Heart right ventricle (tissue), 16 donors: ENCODE measurements at regions not wholly inside any gene's neighbourhood (a gene's known extent, or its start where the extent isn't known, plus 50 kb on each side); places are given as distances from the start of the nearest gene placed in this dataset.

Experiments
- ATAC-seq, 8 donors: fragments of 200-7000 bp; cut with Tn5 transposase; one replicate each; pipeline ENCODE4 v1.9.1; 2020; ENCODE audit warnings: mild to moderate bottlenecking in 8 of 8, moderate library complexity in 8 of 8, moderate number of reproducible peaks in 1 of 8
- DNase-seq, 2 donors: peaks; one replicate each; pipeline ENCODE4 v3.0.0-alpha.2; 2020
- H3K27ac ChIP-seq, 10 donors: fragments of 200-600 bp; sonication (generic) in 2 of 10; one replicate each; pipeline versions ENCODE4 v1.5.0 to v1.8.0; 2020 to 2022; ENCODE audit warnings: mild to moderate bottlenecking in 3 of 10
- H3K27me3 ChIP-seq, 7 donors: fragments of 200-600 bp; one replicate each; pipeline ENCODE4 v1.8.0; 2021 to 2022; ENCODE audit warnings: mild to moderate bottlenecking in 2 of 7
- H3K36me3 ChIP-seq, 9 donors: fragments of 200-600 bp; sonication (generic) in 1 of 9; one replicate each; pipeline versions ENCODE4 v1.5.0 to v1.8.0; 2020 to 2022; ENCODE audit warnings: mild to moderate bottlenecking in 2 of 9
- H3K4me1 ChIP-seq, 9 donors: fragments of 200-600 bp; sonication (generic) in 1 of 9; one replicate each; pipeline versions ENCODE4 v1.5.0 to v1.8.0; 2020 to 2022; ENCODE audit warnings: mild to moderate bottlenecking in 4 of 9
- H3K4me3 ChIP-seq, 10 donors: fragments of 200-600 bp; sonication (generic) in 2 of 10; one replicate each; pipeline versions ENCODE4 v1.5.0 to v1.8.0; 2020 to 2022; ENCODE audit warnings: mild to moderate bottlenecking in 7 of 10, moderate library complexity in 2 of 10
- H3K9me3 ChIP-seq, 11 donors: fragments of 200-600 bp in 10 of 11; sonication (generic) in 2 of 11; one replicate each; pipeline versions ENCODE4 v1.5.0 to v1.8.0; 2013 to 2022; ENCODE audit warnings: mild to moderate bottlenecking in 2 of 11, control low read depth in 1 of 11, moderate library complexity in 1 of 11
- WGBS, 2 donors: extraction: QIAGEN DNeasy Blood & Tissue Kit; methylation state at CpG; one replicate each; pipeline ENCODE4 v1.1.7; 2013; ENCODE audit warnings: inconsistent platforms in 1 of 2; 5-methylcytosine and 5-hydroxymethylcytosine counted together
- intact Hi-C, 10 donors: fragments of 100-400 bp; cut with DNase I; formaldehyde crosslinking; loops; one replicate each; pipeline versions ENCODE4 v1.11.1 to v1.14.2; 2022
- TF ChIP-seq, protein P1 (sequence below), 9 donors: fragments of 200-600 bp; sonication (generic) in 2 of 9; IDR thresholded peaks; one replicate each; pipeline versions ENCODE4 v1.5.0 to v1.8.0; 2021 to 2022; ENCODE audit warnings: antibody characterized with exemption in 9 of 9, mild to moderate bottlenecking in 5 of 9, moderate library complexity in 1 of 9
- donor health status: Arrhythmogenic right ventricular cardiomyopathy.
- donor health status: ischemic (EF 13 %, LVEDD 7.1; RV severe dilation, severe dysfunction).
- donor health status: healthy with polysubstance abuse.
- donor health status: DM: no; HTN: yes; CAD: no.
- donor health status: DM: no; HTN: no; CAD: no.
- donor health status: ischemic (EF 25% LVEDD 6.9; RV normal size, moderate dysfunction).
- donor health status: ischemic (EF 25% LVEDD 5.7; RV mildly dilated, moderate dysfunction).
- donor health status: healthy.
- donor health status: DM: yes; HTN: yes; CAD: no.
- donor health status: Ischemic cardiomyopathy.
- donor health status: ischemic (EF 35%, LVEDD 5.7; RV mildly dilated, moderate dysfunction).
- donor health status: nonischemic (EF 11% LVEDD 7.7; RV severe dilation, severe dysfunction).
- donor health status: DM: yes; HTN: yes; CAD: no.
- donor health status: PGD.
- donor health status: ischemic (EF 29% LVEDD 5.4; RV normal size, mild dysfunction).
- donor health status: nonischemic (EF 23%, LVEDD 6.1; RV moderate dilation, normal function).

DNA sequence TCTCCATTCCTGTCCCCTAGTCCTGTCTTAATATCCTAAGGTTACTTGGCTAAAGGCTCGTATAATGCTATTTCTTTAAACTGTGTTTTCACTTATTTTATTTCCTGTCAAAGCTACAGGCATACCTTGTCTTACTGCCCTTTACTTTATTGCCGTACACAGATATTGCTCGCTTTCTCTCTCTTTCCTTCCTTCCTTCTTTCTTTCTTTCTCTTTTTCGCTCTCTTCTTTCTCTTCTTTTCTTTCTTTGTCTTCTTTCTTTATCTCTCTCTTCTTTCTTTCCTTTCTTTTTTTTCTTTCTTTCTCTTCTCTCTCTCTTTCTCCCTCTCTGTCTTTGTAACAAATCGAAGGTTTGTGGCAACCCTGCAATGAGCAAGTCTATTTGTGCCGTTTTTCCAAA lies 123.9 kb upstream of the ARHGAP5 start:
- no peak for DNase-seq
- 94 to 95% methylated on average over 6 of the region's 6 CpGs for WGBS, 2 donors
- Histone ChIP-seq H3K9me3 (no peaks in the 10 kb centered on the region), H3K27me3 (no peaks in the 10 kb centered on the region), H3K36me3 (no peaks in the 10 kb centered on the region), H3K4me1 (peaks cover 0 to 26% (median 11%) of the 10 kb centered on the region in 9 donors), H3K4me3 (no peak overlapping the region), H3K27ac (no peak overlapping the region)
- TF ChIP-seq, protein P1, sequence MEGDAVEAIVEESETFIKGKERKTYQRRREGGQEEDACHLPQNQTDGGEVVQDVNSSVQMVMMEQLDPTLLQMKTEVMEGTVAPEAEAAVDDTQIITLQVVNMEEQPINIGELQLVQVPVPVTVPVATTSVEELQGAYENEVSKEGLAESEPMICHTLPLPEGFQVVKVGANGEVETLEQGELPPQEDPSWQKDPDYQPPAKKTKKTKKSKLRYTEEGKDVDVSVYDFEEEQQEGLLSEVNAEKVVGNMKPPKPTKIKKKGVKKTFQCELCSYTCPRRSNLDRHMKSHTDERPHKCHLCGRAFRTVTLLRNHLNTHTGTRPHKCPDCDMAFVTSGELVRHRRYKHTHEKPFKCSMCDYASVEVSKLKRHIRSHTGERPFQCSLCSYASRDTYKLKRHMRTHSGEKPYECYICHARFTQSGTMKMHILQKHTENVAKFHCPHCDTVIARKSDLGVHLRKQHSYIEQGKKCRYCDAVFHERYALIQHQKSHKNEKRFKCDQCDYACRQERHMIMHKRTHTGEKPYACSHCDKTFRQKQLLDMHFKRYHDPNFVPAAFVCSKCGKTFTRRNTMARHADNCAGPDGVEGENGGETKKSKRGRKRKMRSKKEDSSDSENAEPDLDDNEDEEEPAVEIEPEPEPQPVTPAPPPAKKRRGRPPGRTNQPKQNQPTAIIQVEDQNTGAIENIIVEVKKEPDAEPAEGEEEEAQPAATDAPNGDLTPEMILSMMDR (IDR thresholded peaks at IDR 0.05) = no peak
- no peak for ATAC-seq
- intact Hi-C loops = no loop called here

DNA sequence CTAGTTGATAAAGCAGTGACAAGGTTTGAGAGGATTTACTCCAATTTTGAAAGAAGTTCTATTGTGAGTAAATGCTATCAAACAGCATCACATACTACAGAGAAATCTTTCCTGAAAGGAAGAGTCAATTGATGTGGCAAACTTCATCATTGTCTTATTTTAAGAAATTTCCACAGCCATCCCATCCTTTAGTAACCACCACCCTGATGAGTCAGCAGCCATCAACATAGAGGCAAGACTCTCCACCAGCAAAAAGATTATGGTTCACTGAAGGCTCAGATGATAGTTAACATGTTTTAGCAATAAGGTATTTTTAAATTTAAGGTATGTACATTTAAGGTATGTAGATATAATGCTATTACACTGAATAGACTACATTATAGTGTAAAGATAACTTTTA lies 122.1 kb upstream of the ARHGAP5 start:
- Histone ChIP-seq H3K27me3 (no peaks in the 10 kb centered on the region), H3K4me1 (peaks cover 0 to 22% (median 11%) of the 10 kb centered on the region in 9 donors), H3K4me3 (no peak overlapping the region), H3K27ac (no peak overlapping the region), H3K36me3 (no peaks in the 10 kb centered on the region), H3K9me3 (no peaks in the 10 kb centered on the region)
- DNase-seq (no peak), ATAC-seq (no peak)
- intact Hi-C loops = no loop called here
- TF ChIP-seq, protein P1 (IDR thresholded peaks at IDR 0.05) = no peak

DNA sequence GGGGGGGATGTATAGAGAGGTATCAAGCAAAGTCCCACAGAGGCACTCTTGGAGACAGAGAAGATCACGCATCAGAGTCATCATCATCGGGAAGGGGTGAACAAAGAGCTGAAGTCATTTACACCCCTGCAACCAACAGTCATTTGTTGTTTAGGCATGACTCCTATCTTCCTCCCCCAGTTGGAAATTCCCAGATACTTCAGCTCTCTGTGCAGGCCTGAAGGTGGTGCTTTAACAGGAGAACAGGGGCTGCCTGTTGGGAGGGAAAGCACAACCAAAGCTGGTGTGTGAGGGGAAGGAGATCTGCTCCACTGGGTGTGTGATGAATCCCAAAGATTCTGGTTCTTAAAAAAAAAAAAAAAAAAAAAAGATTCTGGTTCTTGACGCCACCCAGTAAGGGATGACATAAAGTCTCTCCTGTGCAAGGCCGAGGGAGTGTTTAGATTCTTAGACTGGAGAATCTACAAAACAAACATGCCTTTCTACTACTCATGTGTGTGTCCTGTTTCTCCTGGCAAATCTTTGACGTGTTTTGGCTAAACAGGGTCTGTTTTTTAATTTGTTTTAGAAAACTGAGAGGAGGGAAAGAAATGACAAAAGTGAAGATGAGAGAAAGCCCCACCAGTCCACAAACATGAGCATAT lies 121.0 kb upstream of the ARHGAP5 start:
- H3K9me3 ChIP-seq = no peaks in the 10 kb centered on the region
- no peaks in the 10 kb centered on the region for H3K27me3 ChIP-seq
- intact Hi-C loops = no loop called here
- ATAC-seq (peak in 1 of 8 donors; percentile 24), DNase-seq (no peak)
- H3K36me3 ChIP-seq = no peaks in the 10 kb centered on the region
- WGBS, 2 donors = 62 to 66% methylated on average over 5 of the region's 5 CpGs
- H3K4me3 ChIP-seq = no peak overlapping the region
- H3K4me1 ChIP-seq = peaks cover 0 to 12% (median 5%) of the 10 kb centered on the region in 9 donors
- no peak overlapping the region for H3K27ac ChIP-seq
- TF ChIP-seq, protein P1 (IDR thresholded peaks at IDR 0.05) = no peak

GRCh38 chr14:31957565-31957964 lies 119.5 kb upstream of the ARHGAP5 start:
- intact Hi-C loops = no loop called here
- 94 to 98% methylated on average over 2 of the region's 2 CpGs for WGBS, 2 donors

More at GRCh38 chr14:31957565-31957964, 119.5 kb upstream of the ARHGAP5 start:
- Histone ChIP-seq H3K36me3 (no peaks in the 10 kb centered on the region), H3K4me1 (no peaks in the 10 kb centered on the region), H3K9me3 (no peaks in the 10 kb centered on the region), H3K27me3 (no peaks in the 10 kb centered on the region), H3K4me3 (no peak overlapping the region), H3K27ac (no peak overlapping the region)
- ATAC-seq = no peak
- TF ChIP-seq, protein P1 (IDR thresholded peaks at IDR 0.05) = no peak
- no peak for DNase-seq
